Activated CD4-positive, alpha-beta memory T cell treated with anti-CD3 and anti-CD28 coated beads for 36 hours (primary cell): ENCODE measurements at regions not wholly inside any gene's neighbourhood (a gene's known extent, or its start where the extent isn't known, plus 50 kb on each side); places are given as distances from the start of the nearest gene placed in this dataset.
"Not testable (repeated sequence)": the region's sequence is repeated elsewhere in the genome, so short reads cannot be mapped to it uniquely, and the experiment has no call there.

Source experiments
- CTCF ChIA-PET: fragments of 350-600 bp; sonication (Branson Sonifier 250); formaldehyde crosslinking; loops from one replicate; lab custom pipeline; 2021; ENCODE audit warnings: antibody characterized with exemption, inconsistent platforms; lab: Charles Lee
- POLR2A ChIA-PET: fragments of 350-600 bp; sonication (Branson Sonifier 250); formaldehyde crosslinking; loops from one replicate; lab custom pipeline; 2021; ENCODE audit warnings: antibody characterized with exemption; lab: Charles Lee
- DNase-seq: peaks from one replicate; pipeline ENCODE4 v3.0.0-alpha.2; 2020
- H3K27ac Mint-ChIP-seq: one replicate; pipeline ENCODE4 v1.8.0; 2021; ENCODE audit warnings: mixed read lengths
- H3K27me3 Mint-ChIP-seq: one replicate; pipeline ENCODE4 v1.8.0; 2021; ENCODE audit warnings: mixed read lengths
- H3K36me3 Mint-ChIP-seq: one replicate; pipeline ENCODE4 v1.8.0; 2021; ENCODE audit warnings: mixed read lengths
- H3K4me1 Mint-ChIP-seq: one replicate; pipeline ENCODE4 v1.8.0; 2021; ENCODE audit warnings: low read depth, mixed read lengths
- H3K4me3 Mint-ChIP-seq: one replicate; pipeline ENCODE4 v1.8.0; 2021; ENCODE audit warnings: mild to moderate bottlenecking, mixed read lengths
- H3K9me3 Mint-ChIP-seq: one replicate; pipeline ENCODE4 v1.8.0; 2021; ENCODE audit warnings: mixed read lengths
- intact Hi-C: fragments of 100-400 bp; cut with micrococcal nuclease; formaldehyde crosslinking; loops from one replicate; pipeline ENCODE4 v1.15.1; 2023

DNA sequence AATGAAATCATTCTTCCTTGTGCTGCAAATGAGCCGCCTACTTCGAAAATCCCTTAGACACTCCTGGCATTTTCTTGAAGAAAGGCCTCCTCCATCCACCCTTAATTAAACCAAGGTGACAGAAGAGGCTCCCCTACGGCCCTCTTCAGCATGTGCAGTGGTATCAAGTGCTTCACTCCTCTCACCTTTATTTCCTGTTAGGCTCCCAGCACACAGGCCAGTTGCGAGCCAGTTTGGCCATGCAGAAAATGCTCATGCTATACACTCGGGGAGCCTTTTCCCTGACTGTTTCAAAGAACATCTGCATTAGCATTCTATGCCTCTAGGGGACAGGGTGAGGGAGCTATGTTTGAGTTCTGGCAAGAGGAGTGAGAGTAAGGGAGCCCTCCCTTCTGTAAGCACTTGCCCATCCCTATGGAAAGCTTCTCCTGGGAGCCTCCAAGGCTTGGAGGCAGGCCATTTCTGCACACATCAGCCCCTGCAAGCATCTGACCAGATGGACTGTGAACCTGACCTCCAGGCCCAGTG lies 291.5 kb downstream of the RPS29 start:
- H3K27me3 Mint-ChIP-seq = peaks cover 4% of the 10 kb centered on the region
- no peaks in the 10 kb centered on the region for H3K4me1 Mint-ChIP-seq
- intact Hi-C loops = no loop called here
- H3K27ac Mint-ChIP-seq = no peak overlapping the region
- no peak overlapping the region for H3K4me3 Mint-ChIP-seq
- CTCF ChIA-PET = interaction anchor here (1.4 kb wide), 2 partner anchors 9 to 11 kb away, joined by 4 read pairs; no protein-coding TSS in a partner anchor
- no peak for DNase-seq
- no peaks in the 10 kb centered on the region for H3K36me3 Mint-ChIP-seq
- H3K9me3 Mint-ChIP-seq = no peaks in the 10 kb centered on the region
- POLR2A ChIA-PET = no interaction called here

DNA sequence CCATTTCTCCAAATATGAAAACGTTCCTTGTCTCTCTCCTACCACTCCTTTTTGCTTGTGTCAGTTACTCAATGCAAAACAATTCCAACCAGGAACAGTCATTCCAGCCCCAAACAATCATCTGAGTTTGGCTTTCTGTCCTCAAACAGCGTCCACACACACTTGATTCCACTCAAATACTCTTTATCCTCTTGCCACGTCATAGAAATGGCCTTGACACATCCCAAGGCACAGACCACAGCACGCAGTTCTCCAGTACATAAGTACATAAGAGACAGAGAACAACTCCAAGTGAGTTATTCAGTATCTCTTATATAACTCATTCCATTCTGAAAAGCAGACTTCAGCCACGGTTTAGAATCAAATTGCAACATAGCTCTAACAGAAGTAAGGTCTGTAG lies 299.2 kb downstream of the RPS29 start:
- H3K4me3 Mint-ChIP-seq = no peak overlapping the region
- intact Hi-C loops = no loop called here
- POLR2A ChIA-PET = no interaction called here
- no peak for DNase-seq
- H3K27me3 Mint-ChIP-seq = peaks cover 4% of the 10 kb centered on the region
- no peak overlapping the region for H3K27ac Mint-ChIP-seq
- H3K9me3 Mint-ChIP-seq = no peaks in the 10 kb centered on the region
- no peaks in the 10 kb centered on the region for H3K4me1 Mint-ChIP-seq
- CTCF ChIA-PET = no interaction called here
- no peaks in the 10 kb centered on the region for H3K36me3 Mint-ChIP-seq

DNA sequence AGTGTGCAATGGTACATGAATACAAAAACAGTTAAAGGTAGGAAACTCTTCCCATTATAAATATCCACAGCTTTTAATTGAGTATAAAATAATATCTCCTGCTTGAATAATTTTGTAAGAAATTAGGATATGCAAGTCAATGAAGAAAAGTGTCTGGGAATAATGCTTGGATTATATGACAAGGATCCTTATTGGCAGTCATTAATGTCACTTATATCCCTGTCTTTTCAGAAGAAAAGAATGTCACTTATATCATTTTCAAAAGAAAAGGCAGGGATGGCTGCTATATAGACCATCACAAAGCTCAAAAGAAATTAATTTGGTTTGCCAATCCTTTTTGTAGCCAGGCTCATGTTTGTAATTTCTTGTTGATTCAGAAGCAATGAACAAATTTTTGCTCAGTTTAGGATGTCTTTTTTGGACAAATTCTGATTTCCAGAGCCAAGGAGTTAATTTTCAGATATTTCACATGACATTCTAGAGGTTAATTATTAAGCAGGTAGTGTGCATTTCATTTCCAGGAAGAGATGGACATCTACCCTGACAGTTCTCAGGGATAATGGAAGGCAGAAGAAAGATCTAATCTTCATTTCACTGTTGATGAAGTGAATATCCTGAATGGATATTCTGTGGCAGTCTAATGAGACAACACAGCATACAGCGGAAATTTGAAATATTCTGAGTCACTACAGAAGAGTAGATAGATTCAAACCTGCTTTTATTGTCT lies 299.8 kb downstream of the RPS29 start:
- CTCF ChIA-PET = no interaction called here

DNA sequence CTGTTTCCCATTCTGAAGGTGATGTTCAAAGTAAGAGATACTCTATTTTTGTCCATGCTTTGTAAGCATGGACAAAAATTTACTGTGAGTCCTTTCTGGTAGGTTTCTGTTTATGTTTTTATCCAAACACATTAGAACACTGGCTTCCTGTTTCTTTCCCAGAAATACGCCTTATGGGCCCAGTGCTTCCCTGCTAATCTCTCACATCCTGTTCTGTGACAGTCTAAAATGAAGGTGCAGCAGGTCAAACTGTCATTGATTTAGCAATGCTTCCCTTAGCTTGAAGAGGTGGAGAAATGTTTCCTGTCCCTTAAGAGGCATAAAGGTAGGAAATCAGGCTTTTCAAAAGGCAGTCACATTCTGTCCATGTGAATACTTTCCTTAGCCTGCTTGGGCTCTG lies 305.6 kb downstream of the RPS29 start:
- Mint-ChIP-seq H3K27ac (no peak overlapping the region), H3K4me3 (no peak overlapping the region), H3K27me3 (peaks cover 4% of the 10 kb centered on the region), H3K4me1 (no peaks in the 10 kb centered on the region), H3K36me3 (no peaks in the 10 kb centered on the region), H3K9me3 (no peaks in the 10 kb centered on the region)
- no peak for DNase-seq
- intact Hi-C loops = no loop called here
- ChIA-PET CTCF (no interaction called here), POLR2A (no interaction called here)

More for the DNA sequence above, 299.8 kb downstream of the RPS29 start:
- DNase-seq = no peak
- H3K9me3 Mint-ChIP-seq = no peaks in the 10 kb centered on the region
- no peak overlapping the region for H3K4me3 Mint-ChIP-seq
- H3K36me3 Mint-ChIP-seq = no peaks in the 10 kb centered on the region
- POLR2A ChIA-PET = no interaction called here
- intact Hi-C loops = no loop called here
- H3K27ac Mint-ChIP-seq = no peak overlapping the region
- H3K27me3 Mint-ChIP-seq = peaks cover 4% of the 10 kb centered on the region
- no peaks in the 10 kb centered on the region for H3K4me1 Mint-ChIP-seq

DNA sequence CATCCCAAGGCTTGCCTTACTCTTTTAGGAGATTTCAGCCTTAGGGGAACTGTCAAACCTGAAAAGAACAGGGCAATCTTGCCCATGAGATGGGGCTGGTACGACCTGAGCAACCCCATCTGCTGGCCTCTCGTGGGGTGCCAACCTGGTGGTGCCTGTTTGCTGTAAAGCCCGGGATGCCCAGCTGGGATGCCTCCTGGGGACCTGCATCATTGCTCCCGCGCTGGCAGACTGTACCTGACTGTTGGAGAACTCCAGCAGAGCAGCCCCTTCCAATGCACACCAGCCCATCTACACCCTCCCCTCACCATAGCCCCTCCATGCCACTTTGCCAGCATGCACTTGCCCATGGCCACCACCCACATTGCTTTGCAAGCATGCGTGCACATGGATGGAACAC lies 335.7 kb downstream of the RPS29 start:
- ChIA-PET POLR2A (no interaction called here), CTCF (no interaction called here)
- DNase-seq = no peak
- Mint-ChIP-seq H3K4me3 (no peak overlapping the region), H3K27ac (no peak overlapping the region), H3K4me1 (no peaks in the 10 kb centered on the region), H3K9me3 (no peaks in the 10 kb centered on the region), H3K27me3 (peaks cover 2% of the 10 kb centered on the region), H3K36me3 (no peaks in the 10 kb centered on the region)
- intact Hi-C loops = no loop called here

DNA sequence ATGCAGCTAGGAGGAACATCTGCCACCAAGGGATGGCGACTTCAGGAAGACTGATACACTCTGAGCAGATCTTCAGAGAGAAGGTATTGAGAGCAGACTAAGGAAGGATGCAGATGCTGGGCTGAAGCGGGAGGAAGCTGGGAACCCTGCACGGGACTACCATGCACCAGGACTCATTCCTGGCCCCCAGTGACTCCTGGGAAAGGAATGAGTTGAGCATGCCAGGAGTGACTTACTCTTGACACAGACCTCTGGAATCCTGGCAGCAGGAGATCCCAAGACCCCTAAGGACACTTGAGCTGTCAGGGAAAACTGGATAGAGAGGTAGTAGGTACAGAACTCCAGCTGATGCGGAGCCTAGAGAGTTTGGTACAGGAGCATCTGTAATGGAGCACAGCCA lies 336.1 kb downstream of the RPS29 start:
- no peaks in the 10 kb centered on the region for H3K9me3 Mint-ChIP-seq
- POLR2A ChIA-PET = no interaction called here
- H3K27ac Mint-ChIP-seq = no peak overlapping the region
- H3K36me3 Mint-ChIP-seq = no peaks in the 10 kb centered on the region
- intact Hi-C loops = no loop called here
- no peak for DNase-seq
- H3K4me1 Mint-ChIP-seq = no peaks in the 10 kb centered on the region
- H3K4me3 Mint-ChIP-seq = no peak overlapping the region
- peaks cover 2% of the 10 kb centered on the region for H3K27me3 Mint-ChIP-seq
- CTCF ChIA-PET = no interaction called here

DNA sequence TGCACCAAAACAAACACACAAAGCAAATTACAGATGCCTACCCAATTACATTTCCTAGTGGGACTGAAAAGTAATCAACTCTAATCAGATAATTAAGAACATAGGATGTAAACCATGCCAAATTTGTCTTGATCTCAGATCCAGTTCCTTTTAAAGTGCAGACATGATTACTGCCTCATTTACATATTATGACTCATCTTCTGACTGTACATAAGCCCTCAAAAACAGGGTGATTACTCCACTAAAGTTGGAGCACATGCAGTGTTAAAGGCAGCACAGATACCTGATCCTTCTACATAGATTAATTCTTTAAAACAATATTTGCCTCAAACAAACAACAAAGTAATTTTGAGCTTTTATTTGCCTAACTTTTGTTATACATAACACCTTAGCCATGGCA lies 337.2 kb downstream of the RPS29 start:
- DNase-seq = no peak
- ChIA-PET CTCF (no interaction called here), POLR2A (no interaction called here)
- H3K27ac Mint-ChIP-seq = no peak overlapping the region
- no peak overlapping the region for H3K4me3 Mint-ChIP-seq
- no peaks in the 10 kb centered on the region for H3K9me3 Mint-ChIP-seq
- no peaks in the 10 kb centered on the region for H3K36me3 Mint-ChIP-seq
- peaks cover 3% of the 10 kb centered on the region for H3K27me3 Mint-ChIP-seq
- H3K4me1 Mint-ChIP-seq = no peaks in the 10 kb centered on the region
- intact Hi-C loops = no loop called here

DNA sequence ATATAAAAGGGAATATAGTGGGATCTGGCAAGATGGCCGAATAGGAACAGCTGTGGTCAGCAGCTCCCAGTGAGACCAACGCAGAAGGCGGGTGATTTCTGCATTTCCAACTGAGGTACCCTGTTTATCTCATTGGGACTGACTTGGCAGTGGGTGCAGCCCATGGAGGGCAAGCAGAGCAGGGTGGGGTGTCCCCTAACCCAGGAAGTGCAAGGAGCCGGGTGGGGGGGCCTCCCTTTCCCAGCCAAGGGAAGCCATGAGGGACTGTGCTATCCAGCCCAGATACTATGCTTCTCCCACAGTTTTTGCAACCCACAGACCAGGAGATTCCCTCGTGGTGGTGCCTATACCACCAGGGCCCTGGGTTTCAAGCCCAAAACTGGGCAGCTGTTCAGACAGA lies 342.4 kb downstream of the RPS29 start:
- DNase-seq, intact Hi-C loops, H3K9me3 Mint-ChIP-seq, H3K36me3 Mint-ChIP-seq, H3K4me3 Mint-ChIP-seq, POLR2A ChIA-PET, H3K4me1 Mint-ChIP-seq, H3K27ac Mint-ChIP-seq, H3K27me3 Mint-ChIP-seq, CTCF ChIA-PET: not testable (repeated sequence)

DNA sequence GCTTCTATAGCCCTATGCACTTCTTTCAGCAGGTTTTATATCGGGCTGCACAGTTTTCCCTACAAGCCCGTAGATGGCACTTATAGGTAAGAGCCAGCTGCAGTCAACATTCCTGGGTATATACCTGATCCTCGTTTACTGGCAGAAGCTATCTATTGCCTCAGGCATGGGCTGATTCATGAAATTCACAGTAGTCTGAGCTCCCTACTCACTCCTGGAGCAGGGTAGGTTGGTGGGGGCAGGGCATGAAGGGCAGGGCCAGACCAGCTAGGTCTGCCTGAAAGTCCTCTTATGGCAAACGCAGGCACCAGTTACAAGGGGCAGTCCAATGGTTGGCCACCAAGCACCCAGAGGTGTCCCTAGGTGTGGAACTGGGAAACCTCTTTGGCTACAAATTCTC lies 345.8 kb downstream of the RPS29 start:
- DNase-seq = no peak

DNA sequence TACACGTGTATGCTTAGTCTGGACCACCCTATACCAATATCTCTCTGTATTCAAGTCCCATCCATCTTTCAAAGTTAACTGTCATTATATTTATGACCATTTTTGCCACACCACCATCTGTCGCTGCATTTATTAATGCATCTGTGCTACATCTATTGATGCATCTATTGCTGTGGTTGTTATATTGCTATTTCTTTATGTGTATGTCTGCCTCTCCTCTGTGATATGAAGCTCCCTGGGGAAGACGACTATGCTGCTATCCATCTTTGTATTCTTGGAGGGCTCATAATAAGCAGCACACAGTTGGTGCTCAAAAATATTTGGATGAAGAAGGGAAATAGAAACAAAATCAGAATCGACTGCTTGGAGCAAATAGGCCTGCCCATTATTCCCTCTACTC lies 357.6 kb downstream of the RPS29 start:
- CTCF ChIA-PET = no interaction called here

More for the DNA sequence above, 345.8 kb downstream of the RPS29 start:
- CTCF ChIA-PET = no interaction called here
- no peaks in the 10 kb centered on the region for H3K4me1 Mint-ChIP-seq
- peaks cover 1% of the 10 kb centered on the region for H3K27me3 Mint-ChIP-seq
- H3K27ac Mint-ChIP-seq = no peak overlapping the region
- POLR2A ChIA-PET = no interaction called here
- peaks cover 18% of the 10 kb centered on the region for H3K9me3 Mint-ChIP-seq
- intact Hi-C loops = no loop called here
- no peaks in the 10 kb centered on the region for H3K36me3 Mint-ChIP-seq
- H3K4me3 Mint-ChIP-seq = no peak overlapping the region

DNA sequence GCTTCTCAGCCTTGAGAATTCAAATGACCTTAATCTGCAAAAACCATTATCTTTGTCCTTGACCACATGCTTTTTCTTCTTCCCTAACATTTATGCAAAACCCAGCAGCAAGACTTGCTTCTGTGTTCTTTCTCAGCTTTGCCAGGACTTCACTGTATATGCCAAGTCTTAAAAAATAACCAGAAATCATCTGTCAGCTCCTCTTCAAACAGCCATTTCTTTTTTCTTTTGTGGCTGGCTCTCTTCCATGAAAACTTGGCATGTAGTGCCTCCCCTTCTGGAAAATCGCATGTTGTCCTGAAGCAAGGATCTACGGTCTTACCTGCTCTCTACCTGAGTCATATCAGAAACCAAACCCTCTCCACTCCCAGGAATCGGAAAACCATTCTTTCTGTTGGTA lies 364.9 kb downstream of the RPS29 start:
- Mint-ChIP-seq H3K27ac (no peak overlapping the region), H3K9me3 (no peaks in the 10 kb centered on the region), H3K27me3 (no peaks in the 10 kb centered on the region), H3K4me3 (no peak overlapping the region), H3K36me3 (no peaks in the 10 kb centered on the region), H3K4me1 (no peaks in the 10 kb centered on the region)
- CTCF ChIA-PET = no interaction called here
- intact Hi-C loops = no loop called here
- no peak for DNase-seq
- POLR2A ChIA-PET = no interaction called here

More for the DNA sequence above, 357.6 kb downstream of the RPS29 start:
- Mint-ChIP-seq H3K27me3 (no peaks in the 10 kb centered on the region), H3K36me3 (no peaks in the 10 kb centered on the region), H3K9me3 (no peaks in the 10 kb centered on the region), H3K4me3 (no peak overlapping the region), H3K4me1 (no peaks in the 10 kb centered on the region), H3K27ac (no peak overlapping the region)
- no peak for DNase-seq
- intact Hi-C loops = no loop called here
- POLR2A ChIA-PET = no interaction called here

DNA sequence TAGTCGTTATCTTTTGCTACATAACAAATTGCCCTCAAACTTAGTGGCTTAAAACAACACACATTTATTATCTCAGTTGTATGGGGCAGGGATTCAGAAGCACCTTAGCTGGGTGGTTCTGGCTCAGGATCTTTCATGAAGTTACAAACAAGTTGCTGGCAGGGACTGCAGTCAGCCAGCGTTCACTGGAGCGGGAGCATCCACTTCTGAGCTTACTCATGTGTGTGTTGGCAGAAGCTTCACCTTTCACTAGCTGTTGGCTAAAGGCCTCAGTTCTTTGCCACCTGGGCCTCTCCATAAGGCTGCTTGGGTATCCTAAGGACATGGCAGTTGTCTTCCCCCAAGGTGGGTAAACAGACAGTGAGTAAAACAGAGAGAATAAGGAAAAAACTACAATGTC lies 365.7 kb downstream of the RPS29 start:
- no peaks in the 10 kb centered on the region for H3K36me3 Mint-ChIP-seq
- ChIA-PET POLR2A (no interaction called here), CTCF (no interaction called here)
- H3K4me1 Mint-ChIP-seq = no peaks in the 10 kb centered on the region
- no peak for DNase-seq
- H3K27me3 Mint-ChIP-seq = no peaks in the 10 kb centered on the region
- intact Hi-C loops = no loop called here
- H3K27ac Mint-ChIP-seq = no peak overlapping the region
- H3K9me3 Mint-ChIP-seq = no peaks in the 10 kb centered on the region
- no peak overlapping the region for H3K4me3 Mint-ChIP-seq

DNA sequence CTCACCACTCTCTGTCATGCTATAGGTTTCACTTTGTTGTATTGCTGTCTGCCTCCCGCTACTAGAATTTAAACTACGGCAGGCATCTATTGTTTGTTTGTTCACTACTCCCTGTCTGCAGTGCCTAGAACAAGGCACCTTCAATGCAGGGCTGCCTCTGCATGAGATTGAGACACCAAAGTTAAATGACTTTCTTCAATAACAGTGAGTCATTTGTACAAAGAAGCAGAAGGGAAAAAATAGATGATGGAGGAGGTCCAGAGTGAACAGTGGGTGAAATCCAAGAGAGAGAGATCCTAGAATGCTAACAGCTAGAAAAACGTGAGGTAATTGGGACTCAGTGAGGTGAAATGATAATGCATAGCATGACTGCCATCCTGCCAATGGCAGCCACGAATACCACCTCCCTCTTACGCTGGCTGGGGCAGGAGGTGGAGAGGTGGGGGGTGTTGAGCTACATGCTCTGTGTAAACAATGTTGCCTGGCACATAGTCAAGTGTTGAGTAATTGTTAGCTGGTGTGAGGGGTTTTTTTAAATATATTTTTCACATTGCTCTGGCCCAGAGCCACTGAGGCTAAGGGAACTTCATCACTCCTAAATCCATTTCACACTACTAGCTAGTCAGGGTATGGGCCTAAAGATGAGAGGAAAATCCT lies 367.6 kb downstream of the RPS29 start:
- Mint-ChIP-seq H3K9me3 (no peaks in the 10 kb centered on the region), H3K27ac (no peak overlapping the region), H3K4me3 (no peak overlapping the region), H3K27me3 (no peaks in the 10 kb centered on the region), H3K4me1 (no peaks in the 10 kb centered on the region), H3K36me3 (no peaks in the 10 kb centered on the region)
- ChIA-PET POLR2A (no interaction called here), CTCF (interaction anchor here (1.0 kb wide), 1 partner anchor 8 kb away, joined by 3 read pairs; no protein-coding TSS in a partner anchor)
- intact Hi-C loops = no loop called here
- no peak for DNase-seq
